SU-DHL-6 (cell line): ENCODE measurements at regions not wholly inside any gene's neighbourhood (a gene's known extent, or its start where the extent isn't known, plus 50 kb on each side); places are given as distances from the start of the nearest gene placed in this dataset.

Experiments used
- EZH2phosphoT487 ChIP-seq: fragments of 200-600 bp; sonication (generic), shearing (Covaris generic); conservative IDR thresholded peaks from 2 replicates; pipeline ENCODE4 v1.6.1; 2018; ENCODE audit warnings: mild to moderate bottlenecking, antibody characterized with exemption, low read length, moderate library complexity, mixed read lengths
- TF ChIP-seq, protein P1 (sequence below): fragments of 200-600 bp; sonication (generic); IDR thresholded peaks from one replicate; pipeline ENCODE4 v1.5.1; 2017; ENCODE audit warnings: antibody characterized with exemption, mild to moderate bottlenecking, low read length, moderate library complexity; ENCODE audit not compliant: insufficient read depth, poor library complexity, severe bottlenecking

DNA sequence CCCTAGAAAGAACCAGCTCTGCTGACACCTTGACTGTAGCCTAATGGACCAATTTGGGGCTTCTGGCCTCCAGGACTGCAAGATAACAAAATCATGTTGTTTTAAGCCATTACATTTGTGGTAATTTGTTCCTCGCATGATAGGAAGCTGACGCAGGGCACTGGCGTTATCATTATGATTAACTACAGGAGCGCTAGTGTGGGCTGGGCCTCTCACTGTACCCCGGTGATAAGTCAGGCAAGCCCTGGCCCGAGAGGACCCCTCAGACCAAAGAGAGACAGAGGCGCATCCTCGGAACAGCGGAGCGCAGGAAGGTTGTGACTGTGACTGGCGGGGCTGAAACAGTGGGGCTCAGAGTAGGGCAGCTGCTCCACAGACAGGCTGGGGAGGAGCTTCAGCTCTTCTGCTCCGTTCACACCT lies 150.3 kb upstream of the CHST15 start:
- TF ChIP-seq, protein P1, sequence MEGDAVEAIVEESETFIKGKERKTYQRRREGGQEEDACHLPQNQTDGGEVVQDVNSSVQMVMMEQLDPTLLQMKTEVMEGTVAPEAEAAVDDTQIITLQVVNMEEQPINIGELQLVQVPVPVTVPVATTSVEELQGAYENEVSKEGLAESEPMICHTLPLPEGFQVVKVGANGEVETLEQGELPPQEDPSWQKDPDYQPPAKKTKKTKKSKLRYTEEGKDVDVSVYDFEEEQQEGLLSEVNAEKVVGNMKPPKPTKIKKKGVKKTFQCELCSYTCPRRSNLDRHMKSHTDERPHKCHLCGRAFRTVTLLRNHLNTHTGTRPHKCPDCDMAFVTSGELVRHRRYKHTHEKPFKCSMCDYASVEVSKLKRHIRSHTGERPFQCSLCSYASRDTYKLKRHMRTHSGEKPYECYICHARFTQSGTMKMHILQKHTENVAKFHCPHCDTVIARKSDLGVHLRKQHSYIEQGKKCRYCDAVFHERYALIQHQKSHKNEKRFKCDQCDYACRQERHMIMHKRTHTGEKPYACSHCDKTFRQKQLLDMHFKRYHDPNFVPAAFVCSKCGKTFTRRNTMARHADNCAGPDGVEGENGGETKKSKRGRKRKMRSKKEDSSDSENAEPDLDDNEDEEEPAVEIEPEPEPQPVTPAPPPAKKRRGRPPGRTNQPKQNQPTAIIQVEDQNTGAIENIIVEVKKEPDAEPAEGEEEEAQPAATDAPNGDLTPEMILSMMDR = no peak
- TF ChIP-seq EZH2phosphoT487 = no peak
